ENCODE measurements at regions not wholly inside any gene's neighbourhood (a gene's known extent, or its start where the extent isn't known, plus 50 kb on each side); places are given as distances from the start of the nearest gene placed in this dataset.
A peak's percentile ranks its signal among the peaks of the same experiment; 100 is the strongest.

GRCh38 chr10:88023676-88024075 lies 160.3 kb downstream of the PTEN start:
- no peak for DNase-seq (ENCODE audit: low spot score)

- DNase-seq (ENCODE audit: low spot score) = no peak
Measured at GRCh38 chr10:88026031-88026430, 162.6 kb downstream of the PTEN start.

GRCh38 chr10:88027570-88027969 lies 164.1 kb downstream of the PTEN start:
- no peak for DNase-seq (ENCODE audit: low spot score)

- no peak for DNase-seq (ENCODE audit: low spot score)
Measured at GRCh38 chr10:88028072-88028471, 164.6 kb downstream of the PTEN start.

- DNase-seq (ENCODE audit: low spot score) = no peak
Measured at GRCh38 chr10:88028654-88029053, 165.2 kb downstream of the PTEN start.

GRCh38 chr10:88032566-88032965 lies 169.1 kb downstream of the PTEN start:
- DNase-seq (ENCODE audit: low spot score) = no peak

- DNase-seq (ENCODE audit: low spot score) = no peak
Measured at GRCh38 chr10:88033385-88033784, 170.0 kb downstream of the PTEN start.

GRCh38 chr10:88033793-88034192 lies 170.4 kb downstream of the PTEN start:
- DNase-seq (ENCODE audit: low spot score) = no peak

- DNase-seq (ENCODE audit: low spot score) = no peak
Measured at GRCh38 chr10:88036126-88036525, 172.7 kb downstream of the PTEN start.

- no peak for DNase-seq (ENCODE audit: low spot score)
Measured at GRCh38 chr10:88037623-88038022, 174.2 kb downstream of the PTEN start.

GRCh38 chr10:88038268-88038667 lies 174.8 kb downstream of the PTEN start:
- DNase-seq (ENCODE audit: low spot score) = no peak

- DNase-seq (ENCODE audit: low spot score) = no peak
Measured at GRCh38 chr10:88039496-88040200, 176.2 kb downstream of the PTEN start.

- DNase-seq (ENCODE audit: low spot score) = no peak
Measured at GRCh38 chr10:88041243-88042159, 178.1 kb downstream of the PTEN start.

GRCh38 chr10:88042160-88043100 lies 179.0 kb downstream of the PTEN start:
- DNase-seq (ENCODE audit: low spot score) = peak; percentile 65

- DNase-seq (ENCODE audit: low spot score) = no peak
Measured at GRCh38 chr10:88045096-88045495, 181.7 kb downstream of the PTEN start.

GRCh38 chr10:88045656-88046415 lies 182.4 kb downstream of the PTEN start:
- DNase-seq (ENCODE audit: low spot score) = no peak

GRCh38 chr10:88047579-88047978 lies 184.2 kb downstream of the PTEN start:
- no peak for DNase-seq (ENCODE audit: low spot score)

GRCh38 chr10:88048312-88048711 lies 184.9 kb downstream of the PTEN start:
- no peak for DNase-seq (ENCODE audit: low spot score)

- no peak for DNase-seq (ENCODE audit: low spot score)
Measured at GRCh38 chr10:88049204-88049603, 185.8 kb downstream of the PTEN start.

GRCh38 chr10:88057720-88058119 lies 194.3 kb downstream of the PTEN start:
- no peak for DNase-seq (ENCODE audit: low spot score)

GRCh38 chr10:88058750-88059149 lies 195.3 kb downstream of the PTEN start:
- no peak for DNase-seq (ENCODE audit: low spot score)
